GM06990 (cell line): ENCODE measurements at regions not wholly inside any gene's neighbourhood (a gene's known extent, or its start where the extent isn't known, plus 50 kb on each side); places are given as distances from the start of the nearest gene placed in this dataset.

Source experiments
- DNase-seq: peaks from one replicate; pipeline ENCODE4 v3.0.0-alpha.2; 2011; ENCODE audit not compliant: insufficient read length; ENCODE audit errors: extremely low read depth
- H3K27me3 ChIP-seq: replicated peaks from 2 replicates; pipeline ENCODE4 v1.6.0; 2011; ENCODE audit warnings: low read length; ENCODE audit not compliant: control insufficient read depth, insufficient read depth
- H3K36me3 ChIP-seq: 2 replicates; pipeline ENCODE4 v1.5.1; 2011; ENCODE audit warnings: low read length; ENCODE audit not compliant: control insufficient read depth, insufficient read depth
- H3K4me3 ChIP-seq: replicated peaks from 2 replicates; pipeline ENCODE4 v1.5.1; 2011; ENCODE audit warnings: low read depth, mild to moderate bottlenecking, control low read depth, low read length
- TF ChIP-seq, protein P1 (sequence below): IDR thresholded peaks from 2 replicates; pipeline ENCODE4 v1.5.1; 2011; ENCODE audit warnings: low read length, control low read depth, mild to moderate bottlenecking, inconsistent platforms; ENCODE audit not compliant: insufficient read depth, poor library complexity, severe bottlenecking

DNA sequence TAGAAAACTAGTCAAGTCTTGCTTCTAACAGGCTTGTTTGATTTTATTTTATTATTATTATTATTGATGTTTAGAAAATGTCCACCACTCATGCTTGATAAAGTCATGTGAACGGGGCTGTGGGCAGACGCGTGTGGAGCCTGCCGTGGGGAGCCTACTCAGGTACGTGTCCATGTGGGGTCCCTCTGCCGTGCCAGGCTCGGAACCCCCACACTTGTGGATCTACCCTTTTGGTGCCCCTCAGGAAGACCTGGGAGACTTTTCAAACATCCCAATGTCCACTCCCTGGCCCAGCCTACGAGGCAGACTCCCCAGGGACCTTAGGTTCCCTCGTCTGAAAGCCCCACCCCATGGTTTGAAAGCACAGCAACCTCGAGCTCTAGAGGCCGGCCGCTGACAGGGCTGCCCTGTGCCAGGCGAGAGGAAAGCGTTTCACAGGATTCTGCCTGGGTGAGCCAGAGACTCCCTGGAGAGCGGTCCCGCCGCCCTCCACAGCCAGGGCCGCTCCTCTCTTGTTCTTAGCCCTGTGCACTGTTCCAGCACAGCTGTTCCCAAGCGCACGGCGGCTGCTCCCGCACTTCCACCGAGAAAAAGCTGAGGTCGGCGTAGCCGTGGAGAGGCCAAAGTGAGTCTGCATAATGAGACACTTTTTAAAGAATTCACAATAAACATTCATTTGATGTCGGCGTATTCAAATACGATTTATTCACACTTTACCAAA is 249.7 kb downstream of the TTLL2 start:
- Histone ChIP-seq H3K36me3 (no peaks in the 10 kb centered on the region), H3K4me3 (no peak overlapping the region), H3K27me3 (no peaks in the 10 kb centered on the region)
- TF ChIP-seq, protein P1, sequence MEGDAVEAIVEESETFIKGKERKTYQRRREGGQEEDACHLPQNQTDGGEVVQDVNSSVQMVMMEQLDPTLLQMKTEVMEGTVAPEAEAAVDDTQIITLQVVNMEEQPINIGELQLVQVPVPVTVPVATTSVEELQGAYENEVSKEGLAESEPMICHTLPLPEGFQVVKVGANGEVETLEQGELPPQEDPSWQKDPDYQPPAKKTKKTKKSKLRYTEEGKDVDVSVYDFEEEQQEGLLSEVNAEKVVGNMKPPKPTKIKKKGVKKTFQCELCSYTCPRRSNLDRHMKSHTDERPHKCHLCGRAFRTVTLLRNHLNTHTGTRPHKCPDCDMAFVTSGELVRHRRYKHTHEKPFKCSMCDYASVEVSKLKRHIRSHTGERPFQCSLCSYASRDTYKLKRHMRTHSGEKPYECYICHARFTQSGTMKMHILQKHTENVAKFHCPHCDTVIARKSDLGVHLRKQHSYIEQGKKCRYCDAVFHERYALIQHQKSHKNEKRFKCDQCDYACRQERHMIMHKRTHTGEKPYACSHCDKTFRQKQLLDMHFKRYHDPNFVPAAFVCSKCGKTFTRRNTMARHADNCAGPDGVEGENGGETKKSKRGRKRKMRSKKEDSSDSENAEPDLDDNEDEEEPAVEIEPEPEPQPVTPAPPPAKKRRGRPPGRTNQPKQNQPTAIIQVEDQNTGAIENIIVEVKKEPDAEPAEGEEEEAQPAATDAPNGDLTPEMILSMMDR, result no peak
- DNase-seq, result no peak

DNA sequence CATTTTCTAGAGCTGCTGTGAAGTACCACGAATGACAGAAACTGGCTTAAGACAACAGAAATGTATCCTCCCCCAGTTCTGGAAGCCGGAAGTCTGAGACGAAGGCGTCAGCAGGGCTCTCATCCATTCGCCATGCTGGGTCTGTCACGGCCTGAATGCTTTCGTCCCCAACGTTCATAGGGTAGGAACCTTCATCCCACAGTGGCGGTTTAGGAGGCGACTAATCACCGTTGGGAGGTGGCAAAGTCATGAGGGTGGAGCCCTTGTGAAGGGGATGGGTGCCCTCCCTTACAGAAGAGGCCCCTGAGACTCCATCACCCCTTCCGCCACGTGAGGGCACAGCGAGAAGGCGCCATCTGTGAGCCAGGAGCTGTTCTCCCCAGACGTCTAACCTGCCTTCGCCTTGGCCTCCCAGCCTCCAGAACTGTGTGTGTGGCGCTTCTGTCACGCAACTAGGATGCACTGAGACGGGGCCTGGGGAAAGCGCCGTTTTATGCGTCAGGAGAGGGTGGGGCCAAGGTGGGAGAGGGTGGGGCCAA is 250.3 kb downstream of the TTLL2 start:
- Histone ChIP-seq H3K36me3 (no peaks in the 10 kb centered on the region), H3K27me3 (no peaks in the 10 kb centered on the region), H3K4me3 (no peak overlapping the region)
- no peak for DNase-seq
- TF ChIP-seq, protein P1, result no peak

DNA sequence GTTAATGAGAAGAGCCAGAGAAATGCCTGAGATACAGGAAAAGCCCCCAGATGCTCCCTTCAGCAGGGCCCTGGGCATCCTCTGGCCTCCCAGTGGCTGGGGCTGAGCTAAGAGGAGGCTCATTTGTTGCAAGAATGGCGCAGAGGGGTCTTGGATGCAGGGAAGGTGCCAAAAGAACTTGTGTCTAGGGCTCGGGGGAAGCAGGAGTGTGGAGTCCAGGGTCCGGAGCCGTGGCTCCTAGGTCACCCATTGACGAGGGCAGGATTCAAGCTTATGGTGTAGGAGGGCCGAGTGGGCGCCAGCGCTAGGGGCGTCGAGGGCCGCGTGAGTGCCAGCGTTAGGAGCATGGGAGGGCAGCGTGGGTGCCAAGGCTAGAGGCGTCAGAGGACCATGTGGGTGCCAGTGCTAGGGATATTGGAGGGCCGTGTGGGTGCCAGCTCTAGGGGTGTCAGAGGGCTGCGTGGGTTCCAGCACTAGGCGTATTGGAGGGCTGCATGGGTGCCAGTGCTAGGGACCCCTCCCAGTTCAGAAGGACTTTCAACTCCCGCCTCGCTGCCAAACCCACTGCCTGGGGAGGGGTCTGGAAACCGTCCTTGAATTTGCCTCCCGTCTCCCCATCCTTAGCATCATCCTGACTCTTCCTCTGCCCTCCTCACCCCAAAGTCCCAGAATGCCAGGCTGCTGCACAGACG is 250.5 kb upstream of the AFDN start:
- no peak for DNase-seq
- Histone ChIP-seq H3K4me3 (no peak overlapping the region), H3K36me3 (no peaks in the 10 kb centered on the region), H3K27me3 (no peaks in the 10 kb centered on the region)
- TF ChIP-seq, protein P1, result no peak

DNA sequence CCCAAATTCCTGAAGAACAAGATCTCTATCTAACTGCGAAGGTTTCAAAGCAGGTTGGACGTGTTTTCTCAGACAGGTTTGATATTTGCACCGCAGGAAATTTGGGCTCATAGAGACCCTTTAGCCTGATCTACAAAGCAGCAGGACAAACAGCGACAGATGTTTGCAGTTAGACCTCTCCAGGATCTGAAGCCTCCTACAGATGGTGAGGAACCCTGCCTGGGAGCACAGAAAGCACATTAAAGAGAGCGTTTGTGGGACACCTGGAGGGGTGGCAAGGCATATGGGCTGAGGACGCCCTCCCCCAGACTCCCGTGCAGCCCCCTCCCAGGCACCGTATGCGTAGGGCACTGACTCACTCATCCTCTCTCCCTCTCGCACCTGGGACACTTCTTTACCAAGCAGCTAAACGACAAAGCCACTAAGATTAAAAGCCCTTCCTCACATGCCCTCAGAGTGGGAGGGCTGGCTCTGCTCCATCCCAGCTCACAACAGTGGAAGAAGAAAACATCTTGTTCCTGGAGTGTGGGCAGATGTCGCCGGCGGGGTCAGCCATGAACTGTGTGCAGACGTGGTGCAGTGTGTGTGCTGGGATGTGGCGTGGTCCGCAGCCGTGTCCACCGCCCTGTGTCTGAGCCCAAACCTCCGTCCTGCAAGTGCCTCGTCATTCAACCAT is 249.7 kb upstream of the AFDN start:
- TF ChIP-seq, protein P1, result no peak
- H3K27me3 ChIP-seq, result no peaks in the 10 kb centered on the region
- no peaks in the 10 kb centered on the region for H3K36me3 ChIP-seq
- no peak for DNase-seq
- no peak overlapping the region for H3K4me3 ChIP-seq

DNA sequence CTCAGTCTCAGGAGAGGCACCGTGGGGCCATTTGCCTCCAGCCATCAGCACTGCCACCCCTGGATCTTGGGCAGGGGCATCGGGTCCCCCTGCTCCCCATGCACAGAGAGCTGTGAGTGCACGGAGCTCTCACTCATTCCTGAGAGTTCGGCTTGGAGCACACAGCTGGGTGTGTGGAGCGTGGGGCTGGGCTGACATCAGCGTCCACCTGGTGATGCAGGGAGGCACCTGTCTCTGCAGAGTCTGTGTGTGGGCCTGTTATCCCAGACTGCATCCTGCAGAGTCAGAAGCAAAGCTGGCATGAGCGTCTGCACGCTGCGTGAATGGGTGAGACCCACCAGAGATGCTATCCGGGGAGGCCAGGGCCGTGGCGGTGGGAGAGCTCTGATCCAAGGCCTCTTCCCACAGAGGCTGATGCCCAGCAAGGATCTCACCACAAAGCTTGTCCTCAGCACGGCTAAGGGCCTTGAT is 248.8 kb upstream of the AFDN start:
- Histone ChIP-seq H3K36me3 (no peaks in the 10 kb centered on the region), H3K4me3 (no peak overlapping the region), H3K27me3 (no peaks in the 10 kb centered on the region)
- TF ChIP-seq, protein P1, result no peak
- DNase-seq, result no peak
